ENCODE measurements at regions not wholly inside any gene's neighbourhood (a gene's known extent, or its start where the extent isn't known, plus 50 kb on each side); places are given as distances from the start of the nearest gene placed in this dataset.

- Histone ChIP-seq H4K20me1 (ENCODE audit: control insufficient read depth, extremely low read depth, insufficient read depth, low read length) (no peaks in the 10 kb centered on the region), H3K4me3 (ENCODE audit: control insufficient read depth in 2 of 3, extremely low read depth in 1 of 3, insufficient read depth in 2 of 3, low read depth in 1 of 3, low read length in 3 of 3) (no peak overlapping the region), H3K9ac (ENCODE audit: control insufficient read depth, extremely low read depth, insufficient read depth, low read length) (no peak overlapping the region), H3K27me3 (ENCODE audit: control insufficient read depth, extremely low read depth, insufficient read depth, low read length) (no peaks in the 10 kb centered on the region), H2AFZ (ENCODE audit: control insufficient read depth, low read length) (no peak overlapping the region), H3K36me3 (ENCODE audit: control insufficient read depth in 2 of 2, extremely low read depth in 1 of 2, insufficient read depth in 2 of 2, low read length in 2 of 2) (no peaks in the 10 kb centered on the region), H3K79me2 (ENCODE audit: control insufficient read depth, insufficient read depth, low read length) (no peaks in the 10 kb centered on the region), H3K27ac (ENCODE audit: control insufficient read depth, insufficient read depth, low read length) (no peak overlapping the region), H3K4me1 (ENCODE audit: control insufficient read depth, extremely low read depth, insufficient read depth, low read length) (peaks cover 11% of the 10 kb centered on the region), H3K9me3 (ENCODE audit: control insufficient read depth, low read depth, low read length) (no peaks in the 10 kb centered on the region), H3K4me2 (ENCODE audit: control insufficient read depth, extremely low read depth, insufficient read depth, low read depth, low read length) (no peak overlapping the region), H3K9me1 (ENCODE audit: control insufficient read depth, extremely low read depth, insufficient read depth, low read length) (no peaks in the 10 kb centered on the region)
- dilution Hi-C loops (cut with MboI; ENCODE audit: extremely low pct_ligation_motif_present, low sequenced_read_pairs): no loop called here
- DNase-seq (ENCODE audit: low read depth, low spot score) (no peak), FAIRE-seq (no peak)
- no peak for TF ChIP-seq EZH2 (IDR thresholded peaks at IDR 0.05; ENCODE audit: low read length)
- no peak for TF ChIP-seq CTCF (optimal IDR thresholded peaks at IDR 0.05 in 1 of 3, IDR thresholded peaks at IDR 0.05 in 1 of 3, conservative IDR thresholded peaks at IDR 0.05 in 1 of 3; ENCODE audit: extremely low read depth in 1 of 3, insufficient read depth in 2 of 3, low read length in 3 of 3)
These were observed 109.9 kb upstream of the SSBP2 start for GRCh38 chr5:81860778-81861177.

- DNase-seq (ENCODE audit: low read depth, low spot score) (no peak), FAIRE-seq (no peak)
- H3K4me1 ChIP-seq (ENCODE audit: control insufficient read depth, extremely low read depth, insufficient read depth, low read length): peaks cover 21% of the 10 kb centered on the region
- H3K36me3 ChIP-seq (ENCODE audit: control insufficient read depth in 2 of 2, extremely low read depth in 1 of 2, insufficient read depth in 2 of 2, low read length in 2 of 2): no peaks in the 10 kb centered on the region
- H2AFZ ChIP-seq (ENCODE audit: control insufficient read depth, low read length): no peak overlapping the region
- H4K20me1 ChIP-seq (ENCODE audit: control insufficient read depth, extremely low read depth, insufficient read depth, low read length): no peaks in the 10 kb centered on the region
- no peaks in the 10 kb centered on the region for H3K27me3 ChIP-seq (ENCODE audit: control insufficient read depth, extremely low read depth, insufficient read depth, low read length)
- dilution Hi-C loops (cut with MboI; ENCODE audit: extremely low pct_ligation_motif_present, low sequenced_read_pairs): no loop called here
- H3K79me2 ChIP-seq (ENCODE audit: control insufficient read depth, insufficient read depth, low read length): no peaks in the 10 kb centered on the region
- H3K27ac ChIP-seq (ENCODE audit: control insufficient read depth, insufficient read depth, low read length): no peak overlapping the region
- no peaks in the 10 kb centered on the region for H3K9me3 ChIP-seq (ENCODE audit: control insufficient read depth, low read depth, low read length)
- H3K4me3 ChIP-seq (ENCODE audit: control insufficient read depth in 2 of 3, extremely low read depth in 1 of 3, insufficient read depth in 2 of 3, low read depth in 1 of 3, low read length in 3 of 3): no peak overlapping the region
- H3K9ac ChIP-seq (ENCODE audit: control insufficient read depth, extremely low read depth, insufficient read depth, low read length): no peak overlapping the region
- no peaks in the 10 kb centered on the region for H3K9me1 ChIP-seq (ENCODE audit: control insufficient read depth, extremely low read depth, insufficient read depth, low read length)
- no peak for TF ChIP-seq EZH2 (IDR thresholded peaks at IDR 0.05; ENCODE audit: low read length)
- TF ChIP-seq CTCF (optimal IDR thresholded peaks at IDR 0.05 in 1 of 3, IDR thresholded peaks at IDR 0.05 in 1 of 3, conservative IDR thresholded peaks at IDR 0.05 in 1 of 3; ENCODE audit: extremely low read depth in 1 of 3, insufficient read depth in 2 of 3, low read length in 3 of 3): no peak
- no peak overlapping the region for H3K4me2 ChIP-seq (ENCODE audit: control insufficient read depth, extremely low read depth, insufficient read depth, low read depth, low read length)
These were observed 108.7 kb upstream of the SSBP2 start for GRCh38 chr5:81859624-81860023.
